Naive B cell (primary cell): ENCODE measurements at regions not wholly inside any gene's neighbourhood (a gene's known extent, or its start where the extent isn't known, plus 50 kb on each side); places are given as distances from the start of the nearest gene placed in this dataset.
A peak's percentile ranks its signal among the peaks of the same experiment; 100 is the strongest.

Experiments used
- ATAC-seq, 2 donors: fragments of 150-1000 bp; cut with Tn5 transposase; 2 replicates each; pipeline ENCODE4 v1.10.0; 2021; ENCODE audit warnings: low read depth in 2 of 2, mild to moderate bottlenecking in 2 of 2, moderate library complexity in 2 of 2
- DNase-seq: peaks from one replicate; pipeline ENCODE4 v3.0.0; 2022
- H3K27ac Mint-ChIP-seq, 6 donors: one replicate each; pipeline ENCODE4 v1.8.0; 2020 to 2022; ENCODE audit warnings: mild to moderate bottlenecking in 6 of 6, mixed read lengths in 6 of 6, moderate library complexity in 5 of 6, inconsistent platforms in 2 of 6
- H3K27me3 Mint-ChIP-seq, 3 donors: one replicate each; pipeline ENCODE4 v1.8.0; 2021 to 2022; ENCODE audit warnings: mixed read lengths in 3 of 3, mild to moderate bottlenecking in 1 of 3
- H3K36me3 Mint-ChIP-seq, 2 donors: one replicate each; pipeline ENCODE4 v1.8.0; 2020 to 2022; ENCODE audit warnings: mixed read lengths in 2 of 2, inconsistent platforms in 1 of 2, mild to moderate bottlenecking in 1 of 2
- H3K4me1 Mint-ChIP-seq, 3 donors: one replicate each; pipeline ENCODE4 v1.8.0; 2020 to 2022; ENCODE audit warnings: mixed read lengths in 3 of 3, inconsistent platforms in 1 of 3, mild to moderate bottlenecking in 1 of 3, moderate library complexity in 1 of 3
- H3K4me3 Mint-ChIP-seq, 8 donors: one replicate each; pipeline ENCODE4 v1.8.0; 2020 to 2022; ENCODE audit warnings: mild to moderate bottlenecking in 8 of 8, mixed read lengths in 8 of 8, moderate library complexity in 8 of 8, inconsistent platforms in 2 of 8
- H3K9me3 Mint-ChIP-seq, 7 donors: one replicate each; pipeline ENCODE4 v1.8.0; 2020 to 2022; ENCODE audit warnings: mixed read lengths in 7 of 7, mild to moderate bottlenecking in 5 of 7, inconsistent platforms in 2 of 7, moderate library complexity in 1 of 7

- no peaks in the 10 kb centered on the region for H3K4me1 Mint-ChIP-seq
- peaks cover 0 to 2% (median 0%) of the 10 kb centered on the region in 3 donors for H3K27me3 Mint-ChIP-seq
- peaks cover 0 to 10% (median 2%) of the 10 kb centered on the region in 7 donors for H3K9me3 Mint-ChIP-seq
- H3K36me3 Mint-ChIP-seq = no peaks in the 10 kb centered on the region
- H3K4me3 Mint-ChIP-seq = no peak overlapping the region
- no peak for DNase-seq
- H3K27ac Mint-ChIP-seq = no peak overlapping the region
- ATAC-seq = no peak
Measured at GRCh38 chr18:75923169-75923568, 495.7 kb upstream of the SMIM21 start.

DNA sequence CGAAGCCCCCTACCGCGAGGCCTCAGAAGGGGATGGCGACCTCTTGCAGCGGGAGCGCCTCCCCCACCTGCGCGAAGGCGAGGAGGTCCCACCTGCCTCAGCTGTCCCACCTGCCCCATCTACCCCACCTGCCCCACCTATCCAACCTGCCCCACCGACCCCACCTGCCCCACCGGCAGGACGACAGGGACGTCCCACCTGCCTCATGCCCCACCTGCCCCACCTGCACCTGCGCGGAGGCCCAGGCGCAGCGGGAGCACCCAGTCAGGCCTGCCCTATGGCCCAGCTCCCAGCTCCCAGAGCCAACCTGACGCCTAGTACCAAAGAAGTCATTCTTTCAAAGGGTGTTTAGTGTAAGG lies 489.1 kb upstream of the SMIM21 start:
- H3K27me3 Mint-ChIP-seq = peaks cover 0 to 28% (median 24%) of the 10 kb centered on the region in 3 donors
- ATAC-seq = no peak

GRCh38 chr18:75915941-75916623 lies 488.6 kb upstream of the SMIM21 start:
- H3K4me1 Mint-ChIP-seq = no peaks in the 10 kb centered on the region
- peaks cover 0 to 28% (median 24%) of the 10 kb centered on the region in 3 donors for H3K27me3 Mint-ChIP-seq
- peaks cover 0 to 8% of the 10 kb centered on the region in 2 donors for H3K36me3 Mint-ChIP-seq
- peaks cover 0 to 3% (median 0%) of the 10 kb centered on the region in 7 donors for H3K9me3 Mint-ChIP-seq
- H3K4me3 Mint-ChIP-seq = no peak overlapping the region
- DNase-seq = no peak
- ATAC-seq = no peak
- H3K27ac Mint-ChIP-seq = no peak overlapping the region

More for the DNA sequence above, 489.1 kb upstream of the SMIM21 start:
- Mint-ChIP-seq H3K36me3 (peaks cover 0 to 8% of the 10 kb centered on the region in 2 donors), H3K4me1 (no peaks in the 10 kb centered on the region), H3K27ac (no peak overlapping the region), H3K9me3 (peaks cover 0 to 6% (median 2%) of the 10 kb centered on the region in 7 donors), H3K4me3 (no peak overlapping the region)
- no peak for DNase-seq

DNA sequence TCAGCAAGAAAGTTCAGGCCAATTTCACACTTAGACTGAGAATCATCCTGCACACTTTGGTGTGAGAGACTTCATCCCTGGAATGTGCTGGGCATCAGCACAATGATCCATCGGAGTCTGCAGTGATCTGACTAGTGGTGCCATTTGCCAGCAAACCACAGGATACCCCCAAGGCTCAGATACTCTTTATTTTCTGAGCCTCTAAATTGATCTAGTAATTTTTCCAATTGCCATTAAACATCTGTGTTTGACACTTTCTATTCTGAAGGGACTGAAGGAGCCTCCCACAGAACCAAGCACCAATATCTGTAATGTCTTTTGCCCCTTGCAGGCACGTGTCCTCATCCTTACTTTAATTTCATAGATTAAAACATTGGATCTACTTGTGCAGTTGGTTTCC lies 485.3 kb upstream of the SMIM21 start:
- Mint-ChIP-seq H3K36me3 (peaks cover 0 to 8% of the 10 kb centered on the region in 2 donors), H3K27ac (no peak overlapping the region), H3K9me3 (peaks cover 0 to 3% (median 0%) of the 10 kb centered on the region in 7 donors), H3K27me3 (peaks cover 0 to 24% (median 23%) of the 10 kb centered on the region in 3 donors), H3K4me1 (no peaks in the 10 kb centered on the region), H3K4me3 (no peak overlapping the region)
- ATAC-seq (no peak), DNase-seq (no peak)

- no peak for DNase-seq
- H3K27ac Mint-ChIP-seq = no peak overlapping the region
- ATAC-seq = no peak
- no peaks in the 10 kb centered on the region for H3K4me1 Mint-ChIP-seq
- peaks cover 0 to 5% (median 2%) of the 10 kb centered on the region in 7 donors for H3K9me3 Mint-ChIP-seq
- H3K36me3 Mint-ChIP-seq = no peaks in the 10 kb centered on the region
- H3K27me3 Mint-ChIP-seq = no peaks in the 10 kb centered on the region
- H3K4me3 Mint-ChIP-seq = no peak overlapping the region
Measured at GRCh38 chr18:75904416-75904815, 476.9 kb upstream of the SMIM21 start.

DNA sequence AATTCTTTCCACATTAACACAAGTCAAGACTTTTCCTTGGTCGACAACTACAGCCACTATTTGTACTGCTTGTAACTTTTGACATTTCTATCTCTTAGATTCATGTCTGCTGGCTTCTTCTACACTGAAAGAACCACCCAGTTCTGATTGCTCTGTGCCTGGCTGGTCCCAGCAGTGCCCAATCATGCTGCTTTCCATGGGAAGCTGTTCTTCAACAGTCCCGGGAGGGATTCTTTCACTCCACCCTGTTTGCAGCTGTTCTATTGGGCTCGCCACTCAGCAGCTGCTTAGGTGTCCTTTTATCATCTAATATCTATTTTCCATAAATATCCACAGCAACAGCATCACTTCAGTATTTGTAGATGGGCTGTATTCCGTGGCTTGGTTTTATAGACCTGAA lies 471.1 kb upstream of the SMIM21 start:
- ATAC-seq (no peak), DNase-seq (no peak)
- peaks cover 0 to 8% (median 2%) of the 10 kb centered on the region in 7 donors for H3K9me3 Mint-ChIP-seq
- no peak overlapping the region for H3K4me3 Mint-ChIP-seq
- no peaks in the 10 kb centered on the region for H3K27me3 Mint-ChIP-seq
- no peaks in the 10 kb centered on the region for H3K4me1 Mint-ChIP-seq
- no peaks in the 10 kb centered on the region for H3K36me3 Mint-ChIP-seq
- no peak overlapping the region for H3K27ac Mint-ChIP-seq

GRCh38 chr18:75897386-75897785 lies 469.9 kb upstream of the SMIM21 start:
- no peak overlapping the region for H3K4me3 Mint-ChIP-seq
- H3K27me3 Mint-ChIP-seq = no peaks in the 10 kb centered on the region
- ATAC-seq = no peak
- DNase-seq = no peak
- no peaks in the 10 kb centered on the region for H3K36me3 Mint-ChIP-seq
- H3K27ac Mint-ChIP-seq = no peak overlapping the region
- peaks cover 0 to 8% (median 0%) of the 10 kb centered on the region in 7 donors for H3K9me3 Mint-ChIP-seq
- no peaks in the 10 kb centered on the region for H3K4me1 Mint-ChIP-seq

GRCh38 chr18:75896865-75897264 lies 469.4 kb upstream of the SMIM21 start:
- Mint-ChIP-seq H3K4me1 (no peaks in the 10 kb centered on the region), H3K4me3 (no peak overlapping the region), H3K27me3 (no peaks in the 10 kb centered on the region), H3K36me3 (no peaks in the 10 kb centered on the region), H3K27ac (no peak overlapping the region), H3K9me3 (peaks cover 0 to 8% (median 0%) of the 10 kb centered on the region in 7 donors)
- DNase-seq (no peak), ATAC-seq (no peak)

GRCh38 chr18:75895135-75895534 lies 467.6 kb upstream of the SMIM21 start:
- Mint-ChIP-seq H3K27me3 (no peaks in the 10 kb centered on the region), H3K4me3 (no peak overlapping the region), H3K36me3 (no peaks in the 10 kb centered on the region), H3K27ac (no peak overlapping the region), H3K9me3 (peaks cover 0 to 8% (median 0%) of the 10 kb centered on the region in 7 donors), H3K4me1 (no peaks in the 10 kb centered on the region)
- ATAC-seq (no peak), DNase-seq (no peak)

- DNase-seq = no peak
- Mint-ChIP-seq H3K4me3 (no peak overlapping the region), H3K36me3 (no peaks in the 10 kb centered on the region)
Measured at GRCh38 chr18:75884728-75885127, 457.2 kb upstream of the SMIM21 start.

GRCh38 chr18:75880925-75881504 lies 453.5 kb upstream of the SMIM21 start:
- no peaks in the 10 kb centered on the region for H3K36me3 Mint-ChIP-seq
- peaks cover 2 to 23% (median 10%) of the 10 kb centered on the region in 7 donors for H3K9me3 Mint-ChIP-seq
- DNase-seq (no peak), ATAC-seq (no peak)
- no peak overlapping the region for H3K4me3 Mint-ChIP-seq
- no peaks in the 10 kb centered on the region for H3K4me1 Mint-ChIP-seq
- no peaks in the 10 kb centered on the region for H3K27me3 Mint-ChIP-seq
- no peak overlapping the region for H3K27ac Mint-ChIP-seq

More at GRCh38 chr18:75884728-75885127, 457.2 kb upstream of the SMIM21 start:
- H3K4me1 Mint-ChIP-seq = no peaks in the 10 kb centered on the region
- ATAC-seq = no peak
- peaks cover 0 to 14% (median 3%) of the 10 kb centered on the region in 7 donors for H3K9me3 Mint-ChIP-seq
- no peaks in the 10 kb centered on the region for H3K27me3 Mint-ChIP-seq
- H3K27ac Mint-ChIP-seq = no peak overlapping the region

GRCh38 chr18:75880266-75880665 lies 452.8 kb upstream of the SMIM21 start:
- DNase-seq (no peak), ATAC-seq (no peak)
- H3K36me3 Mint-ChIP-seq = no peaks in the 10 kb centered on the region
- H3K27me3 Mint-ChIP-seq = no peaks in the 10 kb centered on the region
- H3K4me3 Mint-ChIP-seq = no peak overlapping the region
- no peaks in the 10 kb centered on the region for H3K4me1 Mint-ChIP-seq
- H3K9me3 Mint-ChIP-seq = peaks cover 2 to 23% (median 10%) of the 10 kb centered on the region in 7 donors
- no peak overlapping the region for H3K27ac Mint-ChIP-seq

- H3K27me3 Mint-ChIP-seq = no peaks in the 10 kb centered on the region
- ATAC-seq (no peak), DNase-seq (no peak)
- H3K9me3 Mint-ChIP-seq = peaks cover 2 to 23% (median 10%) of the 10 kb centered on the region in 7 donors
- no peak overlapping the region for H3K27ac Mint-ChIP-seq
- no peaks in the 10 kb centered on the region for H3K36me3 Mint-ChIP-seq
- H3K4me3 Mint-ChIP-seq = no peak overlapping the region
- no peaks in the 10 kb centered on the region for H3K4me1 Mint-ChIP-seq
Measured at GRCh38 chr18:75879196-75879595, 451.7 kb upstream of the SMIM21 start.

DNA sequence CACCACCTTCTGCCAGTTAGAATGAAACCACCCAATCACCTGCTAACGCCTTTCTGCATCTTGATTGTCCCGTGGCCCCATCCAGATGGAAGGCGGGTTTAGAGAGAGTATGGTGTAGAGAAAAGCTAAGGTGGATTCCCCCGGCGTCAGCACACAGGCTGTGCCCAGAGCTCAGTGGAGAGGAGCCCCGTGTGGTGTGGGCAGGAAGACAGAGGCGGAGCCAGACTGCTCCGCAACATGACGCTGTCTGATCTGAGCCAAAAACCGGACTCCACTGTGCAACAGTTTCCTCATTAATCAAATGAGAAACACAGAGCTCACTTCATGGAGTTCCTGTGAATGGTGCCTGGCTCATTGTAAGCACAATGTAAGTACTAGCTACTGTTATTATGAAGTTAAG lies 448.1 kb upstream of the SMIM21 start:
- no peak for ATAC-seq
- Mint-ChIP-seq H3K4me3 (no peak overlapping the region), H3K4me1 (no peaks in the 10 kb centered on the region), H3K9me3 (peaks cover 2 to 23% (median 13%) of the 10 kb centered on the region in 7 donors), H3K27ac (peak overlapping the region in 1 of 6 donors; percentile 24), H3K27me3 (no peaks in the 10 kb centered on the region), H3K36me3 (no peaks in the 10 kb centered on the region)
- no peak for DNase-seq
